Colonic mucosa (tissue), 4 donors: ENCODE measurements at regions not wholly inside any gene's neighbourhood (a gene's known extent, or its start where the extent isn't known, plus 50 kb on each side); places are given as distances from the start of the nearest gene placed in this dataset.
A peak's percentile ranks its signal among the peaks of the same experiment; 100 is the strongest.

Source experiments
- DNase-seq: peaks from one replicate; pipeline ENCODE4 v3.0.0-alpha.2; 2020
- H3K27ac ChIP-seq: fragments of 200-600 bp; one replicate; pipeline ENCODE4 v1.8.0; 2021
- H3K27me3 ChIP-seq: fragments of 200-600 bp; one replicate; pipeline ENCODE4 v1.8.0; 2021
- H3K36me3 ChIP-seq: fragments of 200-600 bp; one replicate; pipeline ENCODE4 v1.8.0; 2021
- H3K4me1 ChIP-seq: fragments of 200-600 bp; one replicate; pipeline ENCODE4 v1.8.0; 2021; ENCODE audit warnings: mild to moderate bottlenecking
- H3K4me3 ChIP-seq: fragments of 200-600 bp; one replicate; pipeline ENCODE4 v1.8.0; 2021
- H3K9ac ChIP-seq, 2 donors: one replicate each; pipeline ENCODE4 v1.7.0; 2013; ENCODE audit warnings: control low read depth in 2 of 2, low read depth in 2 of 2, low read length in 2 of 2
- H3K9me3 ChIP-seq: fragments of 200-600 bp; one replicate; pipeline ENCODE4 v1.8.0; 2021
- intact Hi-C: fragments of 100-400 bp; cut with DNase I; formaldehyde crosslinking; loops from one replicate; pipeline ENCODE4 v1.14.1; 2022
- TF ChIP-seq, protein P1 (sequence below): fragments of 200-600 bp; IDR thresholded peaks from one replicate; pipeline ENCODE4 v1.8.0; 2022; ENCODE audit warnings: antibody characterized with exemption, mild to moderate bottlenecking
- donor health status: healthy.
- donor health status: DM: no; HTN: no; CAD: no.
- donor health status: DM: no; HTN: no; CAD: no.

DNA sequence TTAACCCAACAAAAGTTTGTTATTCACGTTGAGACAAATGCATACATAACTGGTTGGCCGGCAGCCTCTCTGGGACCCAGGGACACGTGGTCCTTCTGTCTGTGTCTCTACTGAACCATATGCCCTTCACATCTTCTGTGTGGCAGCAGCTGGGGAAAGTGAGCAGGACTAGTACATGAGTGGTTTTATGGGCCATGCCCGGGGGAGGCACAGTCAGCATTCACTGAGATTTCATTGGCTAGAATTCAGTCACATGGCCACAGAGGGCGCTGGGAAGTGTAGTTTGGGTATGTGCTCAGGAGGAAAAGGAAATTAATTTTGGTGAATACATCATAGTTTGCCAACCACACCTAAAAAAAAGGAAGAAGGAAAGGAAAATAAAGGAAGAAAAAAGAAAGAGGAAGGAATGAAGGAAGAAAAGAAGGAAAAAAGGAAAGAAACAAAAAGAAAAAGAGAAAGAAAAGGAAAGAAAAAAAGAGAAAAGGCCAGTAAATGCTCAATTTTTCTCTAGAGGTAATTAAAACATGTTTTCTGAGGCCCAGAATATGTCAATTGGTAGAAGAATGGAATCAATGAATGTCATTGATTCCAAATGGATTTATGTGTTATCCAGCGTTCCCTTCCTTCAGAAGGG, 55.9 kb upstream of the KIRREL3 start:
- DNase-seq: peak; percentile 30
- H3K9me3 ChIP-seq: no peaks in the 10 kb centered on the region
- H3K4me1 ChIP-seq: no peaks in the 10 kb centered on the region
- H3K9ac ChIP-seq: no peak overlapping the region
- TF ChIP-seq, protein P1, sequence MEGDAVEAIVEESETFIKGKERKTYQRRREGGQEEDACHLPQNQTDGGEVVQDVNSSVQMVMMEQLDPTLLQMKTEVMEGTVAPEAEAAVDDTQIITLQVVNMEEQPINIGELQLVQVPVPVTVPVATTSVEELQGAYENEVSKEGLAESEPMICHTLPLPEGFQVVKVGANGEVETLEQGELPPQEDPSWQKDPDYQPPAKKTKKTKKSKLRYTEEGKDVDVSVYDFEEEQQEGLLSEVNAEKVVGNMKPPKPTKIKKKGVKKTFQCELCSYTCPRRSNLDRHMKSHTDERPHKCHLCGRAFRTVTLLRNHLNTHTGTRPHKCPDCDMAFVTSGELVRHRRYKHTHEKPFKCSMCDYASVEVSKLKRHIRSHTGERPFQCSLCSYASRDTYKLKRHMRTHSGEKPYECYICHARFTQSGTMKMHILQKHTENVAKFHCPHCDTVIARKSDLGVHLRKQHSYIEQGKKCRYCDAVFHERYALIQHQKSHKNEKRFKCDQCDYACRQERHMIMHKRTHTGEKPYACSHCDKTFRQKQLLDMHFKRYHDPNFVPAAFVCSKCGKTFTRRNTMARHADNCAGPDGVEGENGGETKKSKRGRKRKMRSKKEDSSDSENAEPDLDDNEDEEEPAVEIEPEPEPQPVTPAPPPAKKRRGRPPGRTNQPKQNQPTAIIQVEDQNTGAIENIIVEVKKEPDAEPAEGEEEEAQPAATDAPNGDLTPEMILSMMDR: no peak
- H3K27me3 ChIP-seq: no peaks in the 10 kb centered on the region
- no peak overlapping the region for H3K4me3 ChIP-seq
- H3K27ac ChIP-seq: no peak overlapping the region
- H3K36me3 ChIP-seq: no peaks in the 10 kb centered on the region
- intact Hi-C loops: no loop called here

DNA sequence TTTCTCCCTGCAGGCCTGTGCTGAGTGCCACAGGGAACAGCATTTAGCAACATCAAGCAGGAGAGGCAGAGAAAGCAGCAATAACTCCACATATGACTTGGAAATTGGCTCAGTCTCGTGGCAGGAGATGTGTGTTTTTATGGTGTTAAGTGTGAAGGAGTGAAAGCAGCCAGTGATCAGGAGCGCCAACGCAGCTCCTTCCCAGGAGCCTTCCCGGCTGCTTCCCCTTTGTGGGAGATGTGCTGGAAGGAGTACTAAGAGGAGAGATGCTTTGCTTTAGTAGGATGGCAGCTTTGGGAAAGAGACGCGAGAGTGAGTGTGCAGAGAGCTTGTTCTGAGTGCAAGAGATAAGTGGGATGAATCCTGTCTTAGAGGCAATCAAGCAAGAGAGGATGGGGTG, 54.7 kb upstream of the KIRREL3 start:
- H3K27ac ChIP-seq: no peak overlapping the region
- intact Hi-C loops: no loop called here
- no peaks in the 10 kb centered on the region for H3K9me3 ChIP-seq
- no peak for DNase-seq
- TF ChIP-seq, protein P1: no peak
- no peaks in the 10 kb centered on the region for H3K27me3 ChIP-seq
- H3K4me1 ChIP-seq: no peaks in the 10 kb centered on the region
- no peak overlapping the region for H3K4me3 ChIP-seq
- no peak overlapping the region for H3K9ac ChIP-seq
- H3K36me3 ChIP-seq: no peaks in the 10 kb centered on the region

GRCh38 chr11:127054153-127054552, 53.6 kb upstream of the KIRREL3 start:
- intact Hi-C loops: no loop called here
- Histone ChIP-seq H3K27ac (no peak overlapping the region), H3K4me1 (peaks cover 4% of the 10 kb centered on the region), H3K9ac (no peak overlapping the region), H3K4me3 (no peak overlapping the region), H3K36me3 (no peaks in the 10 kb centered on the region), H3K27me3 (no peaks in the 10 kb centered on the region), H3K9me3 (no peaks in the 10 kb centered on the region)
- no peak for DNase-seq
- TF ChIP-seq, protein P1: no peak

DNA sequence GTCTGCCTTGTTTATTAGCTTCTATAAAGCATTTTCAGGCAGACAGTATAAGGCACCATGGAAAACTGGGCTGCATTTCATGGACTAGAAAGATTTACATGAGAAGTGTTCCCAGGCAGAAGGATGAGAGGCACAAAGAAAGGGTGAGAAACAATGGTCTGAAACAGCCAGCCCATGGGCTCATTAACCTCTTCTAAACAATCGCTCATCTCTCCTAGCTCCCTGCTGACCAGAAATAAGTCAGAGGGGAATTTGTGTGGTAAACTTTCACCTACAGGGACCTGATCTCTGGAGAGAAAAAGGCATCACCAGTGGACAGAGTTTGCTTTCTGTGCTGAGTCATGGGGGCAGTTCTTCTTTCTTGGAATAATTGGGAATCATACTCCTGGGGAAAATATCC, 51.8 kb upstream of the KIRREL3 start:
- Histone ChIP-seq H3K9me3 (no peaks in the 10 kb centered on the region), H3K4me1 (peaks cover 4% of the 10 kb centered on the region), H3K27ac (no peak overlapping the region), H3K27me3 (no peaks in the 10 kb centered on the region), H3K4me3 (no peak overlapping the region), H3K36me3 (no peaks in the 10 kb centered on the region), H3K9ac (no peak overlapping the region)
- TF ChIP-seq, protein P1: no peak
- intact Hi-C loops: no loop called here
- DNase-seq: no peak
